ENCODE measurements at regions not wholly inside any gene's neighbourhood (a gene's known extent, or its start where the extent isn't known, plus 50 kb on each side); places are given as distances from the start of the nearest gene placed in this dataset.

GRCh38 chr2:215722986-215723630 is 287.2 kb upstream of the FN1 start:
- TF ChIP-seq CTCF (IDR thresholded peaks at IDR 0.05) (no peak), POLR2A (IDR thresholded peaks at IDR 0.05) (no peak)

Data from right lobe of liver (tissue), 4 donors.